ENCODE measurements at regions not wholly inside any gene's neighbourhood (a gene's known extent, or its start where the extent isn't known, plus 50 kb on each side); places are given as distances from the start of the nearest gene placed in this dataset.

GRCh38 chr3:162366166-162366766 lies 869.7 kb downstream of the OTOL1 start:
- Histone ChIP-seq H4K20me1 (ENCODE audit: control insufficient read depth, insufficient read depth) (no peaks in the 10 kb centered on the region), H3K4me3 (no peak overlapping the region), H2AFZ (ENCODE audit: control insufficient read depth, low read depth, low read length) (no peak overlapping the region), H3K36me3 (ENCODE audit: control insufficient read depth in 2 of 2, insufficient read depth in 2 of 2, low read length in 1 of 2) (no peaks in the 10 kb centered on the region), H3K4me2 (ENCODE audit: control insufficient read depth, insufficient read depth) (no peak overlapping the region), H3K4me1 (ENCODE audit: control insufficient read depth, insufficient read depth, low read length) (no peaks in the 10 kb centered on the region), H3K27ac (ENCODE audit: control insufficient read depth, insufficient read depth) (no peak overlapping the region), H3K9me3 (replicated peaks; ENCODE audit: control insufficient read depth, insufficient read depth, low read length) (no peaks in the 10 kb centered on the region), H3K9ac (ENCODE audit: control insufficient read depth, insufficient read depth, low read length) (no peak overlapping the region), H3K27me3 (replicated peaks in 1 of 2; ENCODE audit: control insufficient read depth in 2 of 2, insufficient read depth in 2 of 2, low read length in 1 of 2) (no peaks in the 10 kb centered on the region), H3K79me2 (ENCODE audit: control insufficient read depth, insufficient read depth, low read length) (no peaks in the 10 kb centered on the region)
- SMC1A ChIA-PET (ENCODE audit: uncharacterized antibody, unreplicated experiment), result interaction anchor here (0.6 to 1.6 kb wide), 2 partner anchors 10 to 169 kb away, joined by 3 to 4 read pairs; no protein-coding TSS in a partner anchor
- 53% methylated on average over 4 of the region's 4 CpGs for WGBS (ENCODE audit: insufficient coverage, insufficient replicate concordance, low lambda C conversion rate, missing lambda C conversion rate)
- POLR2A ChIA-PET, result no interaction called here
- TF ChIP-seq CTCF (IDR thresholded peaks at IDR 0.05 in 2 of 3, conservative IDR thresholded peaks at IDR 0.05 in 1 of 3; ENCODE audit: control insufficient read depth in 2 of 3, extremely low read depth in 1 of 3, insufficient read depth in 1 of 3, low read depth in 3 of 3, low read length in 3 of 3) (no peak), SUPT20H (IDR thresholded peaks at IDR 0.05; ENCODE audit: borderline replicate concordance, control insufficient read depth, low read depth, low read length) (no peak), SREBF1 (IDR thresholded peaks at IDR 0.05; ENCODE audit: low read length) (no peak), MXI1 (IDR thresholded peaks at IDR 0.05; ENCODE audit: low read depth, low read length) (no peak), BHLHE40 (IDR thresholded peaks at IDR 0.05; ENCODE audit: borderline replicate concordance in 1 of 2, low read depth in 2 of 2, low read length in 1 of 2) (no peak), RELA (IDR thresholded peaks at IDR 0.05; ENCODE audit: borderline replicate concordance, partially characterized antibody) (no peak), E2F4 (IDR thresholded peaks at IDR 0.05; ENCODE audit: low read depth, low read length) (no peak), SIN3A (IDR thresholded peaks at IDR 0.05; ENCODE audit: low read depth, low read length) (no peak), LARP7 (IDR thresholded peaks at IDR 0.05) (no peak), TBL1XR1 (IDR thresholded peaks at IDR 0.05; ENCODE audit: low read depth, low read length) (no peak), PKNOX1 (IDR thresholded peaks at IDR 0.05) (no peak), RFX5 (IDR thresholded peaks at IDR 0.05; ENCODE audit: low read depth, low read length) (no peak), RAD51 (IDR thresholded peaks at IDR 0.05) (no peak), NBN (IDR thresholded peaks at IDR 0.05) (no peak)
- BruUV-seq (replicated peaks), result no TSS peak
- FAIRE-seq (no peak), DNase-seq (ENCODE audit: low read depth, low spot score) (no peak), ATAC-seq (no peak)
- CTCF ChIA-PET, result interaction anchor here (1.1 kb wide), 1 partner anchor 13 kb away, joined by 3 read pairs; no protein-coding TSS in a partner anchor
- in situ Hi-C loops (cut with MboI) (no loop called here), intact Hi-C loops (cut with micrococcal nuclease; ENCODE audit: unreplicated experiment) (no loop called here)
- RAD21 ChIA-PET (ENCODE audit: unreplicated experiment), result no interaction called here
